ENCODE measurements at regions not wholly inside any gene's neighbourhood (a gene's known extent, or its start where the extent isn't known, plus 50 kb on each side); places are given as distances from the start of the nearest gene placed in this dataset.

GRCh38 chr2:236682651-236683422 lies 113.2 kb downstream of the ACKR3 start:
- intact Hi-C loops (cut with DNase I; ENCODE audit: low total_unique reads), result no loop called here
- DNase-seq (ENCODE audit: low spot score in 2 of 2), result peak in 1 of 2 donors; percentile 70
- TF ChIP-seq CTCF (IDR thresholded peaks at IDR 0.05), result no peak
- TF ChIP-seq POLR2A (IDR thresholded peaks at IDR 0.05), result no peak
- 82 to 84% methylated on average over 12 of the region's 12 CpGs for WGBS, 2 donors
- no peak overlapping the region for H3K4me3 ChIP-seq (ENCODE audit: low read depth, poor library complexity, severe bottlenecking)

- WGBS, 2 donors, result 82% methylated on average over 9 of the region's 9 CpGs
- H3K4me3 ChIP-seq (ENCODE audit: low read depth, poor library complexity, severe bottlenecking), result no peak overlapping the region
- DNase-seq (ENCODE audit: low spot score in 2 of 2), result peak in 1 of 2 donors; percentile 74
- intact Hi-C loops (cut with DNase I; ENCODE audit: low total_unique reads), result no loop called here
- TF ChIP-seq POLR2A (IDR thresholded peaks at IDR 0.05), result no peak
- TF ChIP-seq CTCF (IDR thresholded peaks at IDR 0.05), result no peak
Observed at GRCh38 chr2:236684504-236685256, 115.1 kb downstream of the ACKR3 start.

- TF ChIP-seq POLR2A (IDR thresholded peaks at IDR 0.05), result no peak
- no peak for TF ChIP-seq CTCF (IDR thresholded peaks at IDR 0.05)
- intact Hi-C loops (cut with DNase I; ENCODE audit: low total_unique reads), result no loop called here
- DNase-seq (ENCODE audit: low spot score in 2 of 2), result peak in 1 of 2 donors; percentile 66
- H3K4me3 ChIP-seq (ENCODE audit: low read depth, poor library complexity, severe bottlenecking), result no peak overlapping the region
- WGBS, 2 donors, result 94 to 100% methylated on average over 1 of the region's 1 CpG
Observed at GRCh38 chr2:236685361-236685760, 115.7 kb downstream of the ACKR3 start.

GRCh38 chr2:236685979-236686520 lies 116.4 kb downstream of the ACKR3 start:
- 80 to 86% methylated on average over 11 of the region's 11 CpGs for WGBS, 2 donors
- no peak overlapping the region for H3K4me3 ChIP-seq (ENCODE audit: low read depth, poor library complexity, severe bottlenecking)
- peak in 1 of 2 donors; percentile 79 for DNase-seq (ENCODE audit: low spot score in 2 of 2)
- no peak for TF ChIP-seq POLR2A (IDR thresholded peaks at IDR 0.05)
- no peak for TF ChIP-seq CTCF (IDR thresholded peaks at IDR 0.05)
- intact Hi-C loops (cut with DNase I; ENCODE audit: low total_unique reads), result no loop called here

DNA sequence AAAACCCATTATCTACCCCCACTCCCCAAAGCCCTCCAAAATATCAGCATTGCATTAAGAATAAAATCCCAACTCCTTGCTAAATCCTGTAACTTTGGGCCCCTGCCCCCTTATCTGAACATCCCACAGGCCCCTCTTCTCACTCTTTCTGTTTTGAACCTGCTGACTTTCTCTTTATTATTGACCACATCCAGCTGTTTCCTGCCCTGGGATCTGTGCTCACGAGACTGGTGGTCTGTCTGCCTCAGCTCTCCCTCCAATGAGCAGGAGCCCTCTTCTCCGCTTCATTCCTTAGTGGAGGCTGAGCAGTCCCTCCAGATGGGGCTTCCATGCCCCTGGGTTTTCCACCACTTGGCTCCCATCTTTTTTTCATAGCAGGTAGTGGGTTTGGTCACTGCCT lies 116.9 kb downstream of the ACKR3 start:
- 90 to 92% methylated on average over 2 of the region's 2 CpGs for WGBS, 2 donors
- intact Hi-C loops (cut with DNase I; ENCODE audit: low total_unique reads), result no loop called here
- DNase-seq (ENCODE audit: low spot score in 2 of 2), result peak in 1 of 2 donors; percentile 74
- TF ChIP-seq CTCF (IDR thresholded peaks at IDR 0.05) (no peak), POLR2A (IDR thresholded peaks at IDR 0.05) (no peak)
- no peak overlapping the region for H3K4me3 ChIP-seq (ENCODE audit: low read depth, poor library complexity, severe bottlenecking)
